SK-N-SH (cell line): ENCODE measurements at regions not wholly inside any gene's neighbourhood (a gene's known extent, or its start where the extent isn't known, plus 50 kb on each side); places are given as distances from the start of the nearest gene placed in this dataset.

Experiments
- CTCF ChIA-PET: fragments of 300-600, 350-600 bp; formaldehyde crosslinking; extraction: SDS; loops from one replicate; lab custom pipeline; 2021; lab: Yijun Ruan, JAX
- POLR2A ChIA-PET: fragments of 350-600 bp; sonication (Branson Sonifier 250); formaldehyde crosslinking; extraction: SDS; loops from one replicate; lab custom pipeline; 2020; ENCODE audit warnings: antibody characterized with exemption, inconsistent platforms; lab: Yijun Ruan, JAX
- DNase-seq: peaks from one replicate; pipeline ENCODE4 v3.0.0; 2012
- H2AFZ ChIP-seq: fragments of 200-600 bp; sonication (generic); 2 replicates; pipeline ENCODE4 v1.8.1; 2016; ENCODE audit warnings: antibody characterized with exemption, mild to moderate bottlenecking, low read depth
- H3F3A ChIP-seq: fragments of 200-600 bp; sonication (generic); replicated peaks from 2 replicates; pipeline ENCODE3; 2016; ENCODE audit warnings: antibody characterized with exemption, mild to moderate bottlenecking; ENCODE audit not compliant: insufficient read depth
- H3K27ac ChIP-seq, 2 experiments: fragments of 200-500 bp in 1 of 2; fragments of 200-600 bp in 1 of 2; sonication (Bioruptor generic) in 1 of 2; sonication (generic), shearing (Covaris generic) in 1 of 2; 2 replicates each; pipeline versions ENCODE4 v1.5.1 to v1.6.1; 2014 to 2016; ENCODE audit warnings: low read depth in 2 of 2, inconsistent platforms in 1 of 2, low read length in 1 of 2, mild to moderate bottlenecking in 1 of 2, mixed read lengths in 1 of 2
- H3K27me3 ChIP-seq: fragments of 200-600 bp; sonication (generic), shearing (Covaris generic); 2 replicates; pipeline ENCODE4 v1.6.1; 2016; ENCODE audit warnings: mixed run types; ENCODE audit not compliant: insufficient read depth
- H3K36me3 ChIP-seq, 2 experiments: fragments of 200-500 bp in 1 of 2; fragments of 200-600 bp in 1 of 2; sonication (Bioruptor generic) in 1 of 2; sonication (generic) in 1 of 2; replicated peaks in 1 of 2; 2 replicates each; pipeline versions ENCODE3 to v1.5.1; 2014 to 2016; ENCODE audit warnings: low read length in 1 of 2, mild to moderate bottlenecking in 1 of 2; ENCODE audit not compliant: insufficient read depth in 2 of 2, control insufficient read depth in 1 of 2
- H3K4me1 ChIP-seq, 2 experiments: fragments of 200-500 bp in 1 of 2; fragments of 200-600 bp in 1 of 2; sonication (Bioruptor generic) in 1 of 2; sonication (generic), shearing (Covaris generic) in 1 of 2; 2 replicates each; pipeline versions ENCODE4 v1.5.1 to v1.6.1; 2014 to 2016; ENCODE audit warnings: low read depth in 1 of 2, low read length in 1 of 2, mixed run types in 1 of 2; ENCODE audit not compliant: insufficient read depth in 2 of 2, control insufficient read depth in 1 of 2
- H3K4me2 ChIP-seq: fragments of 200-600 bp; sonication (generic), shearing (Covaris generic); 2 replicates; pipeline ENCODE4 v1.6.1; 2017; ENCODE audit warnings: mixed run types
- H3K4me3 ChIP-seq, 2 experiments: fragments of 200-500 bp in 1 of 2; fragments of 200-600 bp in 1 of 2; sonication (Bioruptor generic) in 1 of 2; sonication (generic), shearing (Covaris generic) in 1 of 2; 2 replicates each; pipeline versions ENCODE4 v1.5.1 to v1.8.1; 2014 to 2016; ENCODE audit warnings: low read depth in 2 of 2, inconsistent platforms in 1 of 2, low read length in 1 of 2, mild to moderate bottlenecking in 1 of 2, mixed read lengths in 1 of 2, moderate library complexity in 1 of 2
- H3K79me2 ChIP-seq: fragments of 200-600 bp; sonication (generic); 2 replicates; pipeline ENCODE4 v1.8.1; 2017; ENCODE audit warnings: mild to moderate bottlenecking; ENCODE audit not compliant: insufficient read depth
- H3K9ac ChIP-seq: fragments of 200-600 bp; sonication (generic); 2 replicates; pipeline ENCODE4 v1.6.1; 2017; ENCODE audit warnings: mixed run types
- H3K9me2 ChIP-seq: fragments of 200-600 bp; sonication (generic); 2 replicates; pipeline ENCODE4 v1.6.1; 2017; ENCODE audit warnings: mixed run types
- H3K9me3 ChIP-seq: fragments of 200-600 bp; sonication (generic); 2 replicates; pipeline ENCODE4 v1.6.1; 2017; ENCODE audit warnings: mixed run types, mild to moderate bottlenecking, moderate library complexity
- H4K20me1 ChIP-seq: fragments of 200-600 bp; sonication (generic); 2 replicates; pipeline ENCODE4 v1.6.1; 2017; ENCODE audit warnings: mild to moderate bottlenecking, mixed run types; ENCODE audit not compliant: insufficient read depth
- ELF1 ChIP-seq: IDR thresholded peaks from 2 replicates; pipeline ENCODE4 v1.4.0; 2012
- EP300 ChIP-seq, 2 experiments: IDR thresholded peaks; 2 replicates each; pipeline versions ENCODE4 v1.4.0 to v1.6.1; 2012; ENCODE audit warnings: borderline replicate concordance in 1 of 2, low read depth in 1 of 2, low read length in 1 of 2
- EZH2phosphoT487 ChIP-seq: fragments of 200-600 bp; sonication (generic); IDR thresholded peaks from 2 replicates; pipeline ENCODE4 v1.6.1; 2017; ENCODE audit warnings: low read depth, mixed run types, mild to moderate bottlenecking, antibody characterized with exemption, moderate library complexity, borderline replicate concordance
- FOXJ3 ChIP-seq: sonication (generic); formaldehyde crosslinking; IDR thresholded peaks from 2 replicates; pipeline ENCODE4 v1.5.1; 2020; ENCODE audit warnings: mild to moderate bottlenecking, missing genetic modification reagents
- FOXM1 ChIP-seq: IDR thresholded peaks from 2 replicates; pipeline ENCODE4 v1.4.0; 2012; ENCODE audit warnings: low read depth, mild to moderate bottlenecking
- MXI1 ChIP-seq: IDR thresholded peaks from 2 replicates; pipeline ENCODE4 v1.6.1; 2012; ENCODE audit warnings: mild to moderate bottlenecking, low read depth, low read length, improper control_type of control experiment
- POLR2AphosphoS5 ChIP-seq: IDR thresholded peaks from 2 replicates; pipeline ENCODE4 v1.6.1; 2012; ENCODE audit warnings: low read depth, low read length
- SMC3 ChIP-seq: IDR thresholded peaks from 2 replicates; pipeline ENCODE4 v1.6.1; 2012; ENCODE audit warnings: low read depth, low read length, improper control_type of control experiment
- TCF12 ChIP-seq: IDR thresholded peaks from 2 replicates; pipeline ENCODE4 v1.4.0; 2012
- WGBS: methylation state at CpG from one replicate; pipeline ENCODE4 v1.1.6; 2017; ENCODE audit warnings: low lambda C conversion rate; 5-methylcytosine and 5-hydroxymethylcytosine counted together
- TF ChIP-seq, protein P1 (sequence below): IDR thresholded peaks from 2 replicates; pipeline ENCODE4 v1.6.1; 2012; ENCODE audit warnings: mild to moderate bottlenecking, low read depth, low read length, moderate library complexity
- TF ChIP-seq, protein P2 (sequence below): IDR thresholded peaks from 2 replicates; pipeline ENCODE4 v1.4.0; 2012; ENCODE audit warnings: low read depth
- TF ChIP-seq, protein P3 (sequence below): IDR thresholded peaks from 2 replicates; pipeline ENCODE4 v1.4.0; 2012; ENCODE audit warnings: low read depth, borderline replicate concordance
- TF ChIP-seq, protein P4 (sequence below): IDR thresholded peaks from 2 replicates; pipeline ENCODE4; 2012
- TF ChIP-seq, protein P5 (sequence below): fragments of 200-600 bp; sonication (generic); IDR thresholded peaks from 2 replicates; pipeline ENCODE4 v1.6.1; 2017; ENCODE audit warnings: antibody characterized with exemption, mild to moderate bottlenecking, moderate library complexity
- TF ChIP-seq, protein P6 (sequence below): fragments of 150-350 bp; IDR thresholded peaks from 2 replicates; pipeline ENCODE4 v1.6.1; 2017; ENCODE audit warnings: antibody characterized with exemption, low read length, low read depth, borderline replicate concordance

DNA sequence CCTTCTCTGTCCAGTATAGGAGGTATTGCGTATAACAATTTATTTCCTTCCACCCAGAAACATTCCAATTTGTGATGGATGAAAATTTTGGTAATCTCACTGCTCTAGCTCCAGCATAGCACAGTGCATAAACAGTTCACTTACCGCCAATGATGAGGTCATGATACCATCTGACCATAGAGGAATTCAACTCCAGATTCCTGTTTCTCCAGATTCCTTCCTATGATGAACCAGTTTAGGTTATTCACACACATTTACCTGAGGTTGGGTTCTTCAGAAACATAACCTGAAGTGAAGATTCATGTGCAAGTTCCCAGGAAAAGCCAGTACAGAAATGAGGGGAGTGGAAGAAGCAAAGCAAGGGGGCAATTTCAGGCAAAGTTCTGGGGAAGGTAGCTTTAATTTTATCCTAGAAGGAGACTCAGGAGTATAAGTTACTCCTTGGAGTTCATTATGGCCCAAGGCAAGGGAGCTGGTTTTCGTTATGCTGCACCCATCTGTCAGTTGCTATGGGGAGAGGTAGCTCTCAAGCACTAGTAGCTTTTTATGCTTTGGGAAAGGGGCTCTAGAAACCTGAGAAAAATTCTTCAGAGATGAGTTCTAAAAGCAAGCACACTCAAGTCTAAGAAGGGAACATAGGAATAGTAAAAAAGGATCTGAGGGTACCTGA, 121.6 kb downstream of the CASP12 start:
- no peak overlapping the region for H3K27ac ChIP-seq
- H3K79me2 ChIP-seq: no peaks in the 10 kb centered on the region
- no peaks in the 10 kb centered on the region for H3K9me2 ChIP-seq
- no peaks in the 10 kb centered on the region for H3K9me3 ChIP-seq
- H3F3A ChIP-seq: peaks cover 8% of the 10 kb centered on the region
- CTCF ChIA-PET: no interaction called here
- H3K36me3 ChIP-seq: no peaks in the 10 kb centered on the region
- no peaks in the 10 kb centered on the region for H4K20me1 ChIP-seq
- no peak overlapping the region for H3K9ac ChIP-seq
- 79% methylated on average over 3 of the region's 3 CpGs for WGBS
- H3K4me1 ChIP-seq: peaks cover 3 to 7% of the 10 kb centered on the region in 2 experiments; a peak in 2 of 4 replicates
- no peak overlapping the region for H2AFZ ChIP-seq
- DNase-seq: no peak
- TF ChIP-seq FOXM1 (no peak), EP300 (IDR thresholded peaks at IDR 0.05; ENCODE audit: borderline replicate concordance in 1 of 2, low read depth in 1 of 2, low read length in 1 of 2) (no peak), MXI1 (no peak), EZH2phosphoT487 (no peak), ELF1 (no peak), FOXJ3 (CRISPR knock-in tag) (no peak), POLR2AphosphoS5 (no peak), TCF12 (no peak), SMC3 (no peak)
- TF ChIP-seq, protein P1, sequence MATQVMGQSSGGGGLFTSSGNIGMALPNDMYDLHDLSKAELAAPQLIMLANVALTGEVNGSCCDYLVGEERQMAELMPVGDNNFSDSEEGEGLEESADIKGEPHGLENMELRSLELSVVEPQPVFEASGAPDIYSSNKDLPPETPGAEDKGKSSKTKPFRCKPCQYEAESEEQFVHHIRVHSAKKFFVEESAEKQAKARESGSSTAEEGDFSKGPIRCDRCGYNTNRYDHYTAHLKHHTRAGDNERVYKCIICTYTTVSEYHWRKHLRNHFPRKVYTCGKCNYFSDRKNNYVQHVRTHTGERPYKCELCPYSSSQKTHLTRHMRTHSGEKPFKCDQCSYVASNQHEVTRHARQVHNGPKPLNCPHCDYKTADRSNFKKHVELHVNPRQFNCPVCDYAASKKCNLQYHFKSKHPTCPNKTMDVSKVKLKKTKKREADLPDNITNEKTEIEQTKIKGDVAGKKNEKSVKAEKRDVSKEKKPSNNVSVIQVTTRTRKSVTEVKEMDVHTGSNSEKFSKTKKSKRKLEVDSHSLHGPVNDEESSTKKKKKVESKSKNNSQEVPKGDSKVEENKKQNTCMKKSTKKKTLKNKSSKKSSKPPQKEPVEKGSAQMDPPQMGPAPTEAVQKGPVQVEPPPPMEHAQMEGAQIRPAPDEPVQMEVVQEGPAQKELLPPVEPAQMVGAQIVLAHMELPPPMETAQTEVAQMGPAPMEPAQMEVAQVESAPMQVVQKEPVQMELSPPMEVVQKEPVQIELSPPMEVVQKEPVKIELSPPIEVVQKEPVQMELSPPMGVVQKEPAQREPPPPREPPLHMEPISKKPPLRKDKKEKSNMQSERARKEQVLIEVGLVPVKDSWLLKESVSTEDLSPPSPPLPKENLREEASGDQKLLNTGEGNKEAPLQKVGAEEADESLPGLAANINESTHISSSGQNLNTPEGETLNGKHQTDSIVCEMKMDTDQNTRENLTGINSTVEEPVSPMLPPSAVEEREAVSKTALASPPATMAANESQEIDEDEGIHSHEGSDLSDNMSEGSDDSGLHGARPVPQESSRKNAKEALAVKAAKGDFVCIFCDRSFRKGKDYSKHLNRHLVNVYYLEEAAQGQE: no peak
- TF ChIP-seq, protein P2, sequence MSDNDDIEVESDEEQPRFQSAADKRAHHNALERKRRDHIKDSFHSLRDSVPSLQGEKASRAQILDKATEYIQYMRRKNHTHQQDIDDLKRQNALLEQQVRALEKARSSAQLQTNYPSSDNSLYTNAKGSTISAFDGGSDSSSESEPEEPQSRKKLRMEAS: no peak
- TF ChIP-seq, protein P3, sequence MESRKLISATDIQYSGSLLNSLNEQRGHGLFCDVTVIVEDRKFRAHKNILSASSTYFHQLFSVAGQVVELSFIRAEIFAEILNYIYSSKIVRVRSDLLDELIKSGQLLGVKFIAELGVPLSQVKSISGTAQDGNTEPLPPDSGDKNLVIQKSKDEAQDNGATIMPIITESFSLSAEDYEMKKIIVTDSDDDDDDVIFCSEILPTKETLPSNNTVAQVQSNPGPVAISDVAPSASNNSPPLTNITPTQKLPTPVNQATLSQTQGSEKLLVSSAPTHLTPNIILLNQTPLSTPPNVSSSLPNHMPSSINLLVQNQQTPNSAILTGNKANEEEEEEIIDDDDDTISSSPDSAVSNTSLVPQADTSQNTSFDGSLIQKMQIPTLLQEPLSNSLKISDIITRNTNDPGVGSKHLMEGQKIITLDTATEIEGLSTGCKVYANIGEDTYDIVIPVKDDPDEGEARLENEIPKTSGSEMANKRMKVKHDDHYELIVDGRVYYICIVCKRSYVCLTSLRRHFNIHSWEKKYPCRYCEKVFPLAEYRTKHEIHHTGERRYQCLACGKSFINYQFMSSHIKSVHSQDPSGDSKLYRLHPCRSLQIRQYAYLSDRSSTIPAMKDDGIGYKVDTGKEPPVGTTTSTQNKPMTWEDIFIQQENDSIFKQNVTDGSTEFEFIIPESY: no peak
- TF ChIP-seq, protein P4, sequence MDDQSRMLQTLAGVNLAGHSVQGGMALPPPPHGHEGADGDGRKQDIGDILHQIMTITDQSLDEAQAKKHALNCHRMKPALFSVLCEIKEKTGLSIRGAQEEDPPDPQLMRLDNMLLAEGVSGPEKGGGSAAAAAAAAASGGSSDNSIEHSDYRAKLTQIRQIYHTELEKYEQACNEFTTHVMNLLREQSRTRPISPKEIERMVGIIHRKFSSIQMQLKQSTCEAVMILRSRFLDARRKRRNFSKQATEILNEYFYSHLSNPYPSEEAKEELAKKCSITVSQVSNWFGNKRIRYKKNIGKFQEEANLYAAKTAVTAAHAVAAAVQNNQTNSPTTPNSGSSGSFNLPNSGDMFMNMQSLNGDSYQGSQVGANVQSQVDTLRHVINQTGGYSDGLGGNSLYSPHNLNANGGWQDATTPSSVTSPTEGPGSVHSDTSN: no peak
- TF ChIP-seq, protein P5, sequence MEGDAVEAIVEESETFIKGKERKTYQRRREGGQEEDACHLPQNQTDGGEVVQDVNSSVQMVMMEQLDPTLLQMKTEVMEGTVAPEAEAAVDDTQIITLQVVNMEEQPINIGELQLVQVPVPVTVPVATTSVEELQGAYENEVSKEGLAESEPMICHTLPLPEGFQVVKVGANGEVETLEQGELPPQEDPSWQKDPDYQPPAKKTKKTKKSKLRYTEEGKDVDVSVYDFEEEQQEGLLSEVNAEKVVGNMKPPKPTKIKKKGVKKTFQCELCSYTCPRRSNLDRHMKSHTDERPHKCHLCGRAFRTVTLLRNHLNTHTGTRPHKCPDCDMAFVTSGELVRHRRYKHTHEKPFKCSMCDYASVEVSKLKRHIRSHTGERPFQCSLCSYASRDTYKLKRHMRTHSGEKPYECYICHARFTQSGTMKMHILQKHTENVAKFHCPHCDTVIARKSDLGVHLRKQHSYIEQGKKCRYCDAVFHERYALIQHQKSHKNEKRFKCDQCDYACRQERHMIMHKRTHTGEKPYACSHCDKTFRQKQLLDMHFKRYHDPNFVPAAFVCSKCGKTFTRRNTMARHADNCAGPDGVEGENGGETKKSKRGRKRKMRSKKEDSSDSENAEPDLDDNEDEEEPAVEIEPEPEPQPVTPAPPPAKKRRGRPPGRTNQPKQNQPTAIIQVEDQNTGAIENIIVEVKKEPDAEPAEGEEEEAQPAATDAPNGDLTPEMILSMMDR: no peak
- TF ChIP-seq, protein P6, sequence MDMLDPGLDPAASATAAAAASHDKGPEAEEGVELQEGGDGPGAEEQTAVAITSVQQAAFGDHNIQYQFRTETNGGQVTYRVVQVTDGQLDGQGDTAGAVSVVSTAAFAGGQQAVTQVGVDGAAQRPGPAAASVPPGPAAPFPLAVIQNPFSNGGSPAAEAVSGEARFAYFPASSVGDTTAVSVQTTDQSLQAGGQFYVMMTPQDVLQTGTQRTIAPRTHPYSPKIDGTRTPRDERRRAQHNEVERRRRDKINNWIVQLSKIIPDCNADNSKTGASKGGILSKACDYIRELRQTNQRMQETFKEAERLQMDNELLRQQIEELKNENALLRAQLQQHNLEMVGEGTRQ: no peak
- no peak overlapping the region for H3K4me3 ChIP-seq
- H3K4me2 ChIP-seq: no peak overlapping the region
- H3K27me3 ChIP-seq: no peaks in the 10 kb centered on the region
- POLR2A ChIA-PET: no interaction called here
